ENCODE measurements at regions not wholly inside any gene's neighbourhood (a gene's known extent, or its start where the extent isn't known, plus 50 kb on each side); places are given as distances from the start of the nearest gene placed in this dataset.

- Histone ChIP-seq H3K27ac (no peak overlapping the region), H3K36me3 (no peaks in the 10 kb centered on the region), H3K4me1 (peaks cover 0 to 6% (median 5%) of the 10 kb centered on the region in 6 donors), H3K27me3 (replicated peaks in 1 of 7) (no peaks in the 10 kb centered on the region), H3K9me3 (no peaks in the 10 kb centered on the region), H3K4me3 (no peak overlapping the region)
- TF ChIP-seq POLR2A (IDR thresholded peaks at IDR 0.05) (no peak), CTCF (IDR thresholded peaks at IDR 0.05 in 8 of 11, conservative IDR thresholded peaks at IDR 0.05 in 3 of 11) (no peak), POLR2AphosphoS5 (IDR thresholded peaks at IDR 0.05) (no peak)
- WGBS, 5 donors, result 89 to 98% (median 94%) methylated on average over 4 of the region's 4 CpGs
- DNase-seq, result no peak
- intact Hi-C loops (cut with DNase I; ENCODE audit: low total_unique reads), result no loop called here
Observed at GRCh38 chr6:134506162-134506561, 188.2 kb upstream of the SGK1 start.

DNA sequence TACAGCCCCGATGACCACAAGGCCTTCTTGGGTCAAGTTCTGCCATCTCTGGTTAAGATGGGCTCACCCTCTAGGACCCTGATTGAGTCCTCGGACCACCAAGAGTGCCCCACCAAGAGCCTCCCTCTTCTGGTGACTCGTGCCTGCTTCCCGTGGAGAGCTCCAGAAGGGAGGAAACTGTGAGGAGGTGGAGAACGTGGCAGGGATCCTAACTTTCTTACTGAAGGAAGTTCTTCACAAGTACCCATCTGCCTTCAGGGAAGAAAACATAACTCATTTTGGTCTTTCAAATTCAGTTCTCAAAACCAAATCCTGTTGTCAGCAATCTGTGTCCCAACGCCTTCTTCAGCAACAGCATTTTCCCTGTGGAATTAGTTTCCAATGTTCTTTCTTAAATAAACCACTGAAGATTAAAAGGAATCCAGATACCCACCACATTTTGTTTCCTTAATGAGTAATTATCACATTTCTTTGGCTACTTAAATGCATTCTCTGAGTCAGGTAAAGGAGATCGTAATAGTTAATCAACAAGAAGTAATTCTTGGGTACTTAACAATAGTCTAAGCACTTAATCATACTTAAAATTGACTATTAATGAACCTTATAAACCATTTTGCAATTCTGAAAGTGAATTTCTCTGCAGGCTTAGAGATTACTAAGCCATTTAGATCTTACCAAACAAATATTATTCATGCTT is 185.8 kb upstream of the SGK1 start:
- H3K9me3 ChIP-seq, result no peaks in the 10 kb centered on the region
- no peak for DNase-seq
- no peak overlapping the region for H3K4me3 ChIP-seq
- 75 to 92% (median 84%) methylated on average over 7 of the region's 7 CpGs for WGBS, 5 donors
- H3K27ac ChIP-seq, result no peak overlapping the region
- no peaks in the 10 kb centered on the region for H3K27me3 ChIP-seq (replicated peaks in 1 of 7)
- intact Hi-C loops (cut with DNase I; ENCODE audit: low total_unique reads), result no loop called here
- H3K4me1 ChIP-seq, result no peaks in the 10 kb centered on the region
- TF ChIP-seq POLR2AphosphoS5 (IDR thresholded peaks at IDR 0.05) (no peak), POLR2A (IDR thresholded peaks at IDR 0.05) (no peak), CTCF (IDR thresholded peaks at IDR 0.05 in 8 of 11, conservative IDR thresholded peaks at IDR 0.05 in 3 of 11) (no peak)
- H3K36me3 ChIP-seq, result no peaks in the 10 kb centered on the region

- intact Hi-C loops (cut with DNase I; ENCODE audit: low total_unique reads), result no loop called here
- WGBS, 5 donors, result 87 to 93% (median 90%) methylated on average over 12 of the region's 12 CpGs
- H3K27ac ChIP-seq, result no peak overlapping the region
Observed at GRCh38 chr6:134502614-134503549, 185.0 kb upstream of the SGK1 start.

More at GRCh38 chr6:134502614-134503549, 185.0 kb upstream of the SGK1 start:
- TF ChIP-seq CTCF (IDR thresholded peaks at IDR 0.05 in 8 of 11, conservative IDR thresholded peaks at IDR 0.05 in 3 of 11), result no peak
- TF ChIP-seq POLR2A (IDR thresholded peaks at IDR 0.05), result no peak
- no peak for TF ChIP-seq POLR2AphosphoS5 (IDR thresholded peaks at IDR 0.05)
- no peaks in the 10 kb centered on the region for H3K4me1 ChIP-seq
- H3K36me3 ChIP-seq, result no peaks in the 10 kb centered on the region
- H3K9me3 ChIP-seq, result no peaks in the 10 kb centered on the region
- H3K4me3 ChIP-seq, result no peak overlapping the region
- no peaks in the 10 kb centered on the region for H3K27me3 ChIP-seq (replicated peaks in 1 of 7)
- DNase-seq, result no peak

All from spleen (tissue), 11 donors.